ENCODE measurements at regions not wholly inside any gene's neighbourhood (a gene's known extent, or its start where the extent isn't known, plus 50 kb on each side); places are given as distances from the start of the nearest gene placed in this dataset.

DNA sequence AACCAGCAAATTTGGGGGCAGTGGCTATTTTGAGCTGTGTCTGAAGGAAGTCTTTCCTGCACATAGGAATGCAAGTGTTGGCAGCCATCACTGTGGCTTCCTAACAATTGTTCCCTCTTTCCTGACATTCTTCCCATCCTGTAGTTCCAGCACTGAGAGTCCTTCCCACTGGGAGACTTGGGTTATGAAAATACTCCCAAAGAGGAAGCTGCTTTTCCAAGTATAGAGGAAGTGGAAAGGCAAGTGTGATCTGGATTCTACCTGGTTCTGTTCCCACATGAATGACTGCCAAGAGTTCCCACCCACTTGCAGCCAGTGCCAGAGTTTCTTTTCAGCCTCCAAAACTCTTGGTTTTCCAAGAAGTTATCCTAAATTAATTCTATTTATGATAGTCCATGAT lies 98.5 kb upstream of the CD53 start:
- Mint-ChIP-seq H3K36me3 (no peaks in the 10 kb centered on the region), H3K9me3 (no peaks in the 10 kb centered on the region), H3K4me3 (no peak overlapping the region), H3K27ac (no peak overlapping the region), H3K4me1 (ENCODE audit: unreplicated experiment) (no peaks in the 10 kb centered on the region), H3K27me3 (peaks cover 33% of the 10 kb centered on the region)
- no peak for DNase-seq (ENCODE audit: extremely low spot score, unreplicated experiment)
- TF ChIP-seq CTCF (conservative IDR thresholded peaks at IDR 0.05), result no peak

DNA sequence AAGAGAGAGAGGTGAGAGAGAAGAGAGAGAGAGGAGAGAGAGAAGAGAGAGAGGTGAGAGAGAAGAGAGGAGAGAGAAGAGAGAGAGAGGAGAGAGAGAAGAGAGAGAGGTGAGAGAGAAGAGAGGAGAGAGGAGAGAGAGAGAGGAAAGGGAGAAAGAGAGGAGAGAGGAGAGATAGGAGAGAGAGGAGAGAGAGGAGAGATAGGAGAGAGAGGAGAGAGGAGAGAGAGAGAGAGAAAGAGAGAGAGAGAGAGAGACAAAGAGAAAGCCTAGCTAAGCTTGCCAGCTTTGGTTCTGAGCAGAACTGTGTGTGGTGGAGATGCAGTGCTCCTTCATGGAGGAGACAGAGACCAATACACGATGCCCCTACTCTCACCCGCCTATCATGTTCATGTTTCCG lies 99.1 kb upstream of the KCNA3 start:
- Mint-ChIP-seq H3K4me1 (ENCODE audit: unreplicated experiment) (no peaks in the 10 kb centered on the region), H3K9me3 (no peaks in the 10 kb centered on the region), H3K4me3 (no peak overlapping the region), H3K27me3 (peaks cover 33% of the 10 kb centered on the region), H3K27ac (no peak overlapping the region), H3K36me3 (no peaks in the 10 kb centered on the region)
- no peak for DNase-seq (ENCODE audit: extremely low spot score, unreplicated experiment)
- TF ChIP-seq CTCF (conservative IDR thresholded peaks at IDR 0.05), result no peak

- Mint-ChIP-seq H3K27ac (no peak overlapping the region), H3K4me1 (ENCODE audit: unreplicated experiment) (no peaks in the 10 kb centered on the region)
- no peak for TF ChIP-seq CTCF (conservative IDR thresholded peaks at IDR 0.05)
Measured at GRCh38 chr1:110771245-110772022, 96.7 kb upstream of the KCNA3 start.

GRCh38 chr1:110770832-110771231 lies 96.1 kb upstream of the KCNA3 start:
- Mint-ChIP-seq H3K4me1 (ENCODE audit: unreplicated experiment) (no peaks in the 10 kb centered on the region), H3K4me3 (no peak overlapping the region), H3K27me3 (peaks cover 39% of the 10 kb centered on the region), H3K9me3 (no peaks in the 10 kb centered on the region), H3K27ac (no peak overlapping the region), H3K36me3 (no peaks in the 10 kb centered on the region)
- DNase-seq (ENCODE audit: extremely low spot score, unreplicated experiment), result no peak
- no peak for TF ChIP-seq CTCF (conservative IDR thresholded peaks at IDR 0.05)

More at GRCh38 chr1:110771245-110772022, 96.7 kb upstream of the KCNA3 start:
- no peaks in the 10 kb centered on the region for H3K9me3 Mint-ChIP-seq
- H3K36me3 Mint-ChIP-seq, result no peaks in the 10 kb centered on the region
- no peak for DNase-seq (ENCODE audit: extremely low spot score, unreplicated experiment)
- H3K4me3 Mint-ChIP-seq, result no peak overlapping the region
- H3K27me3 Mint-ChIP-seq, result peaks cover 40% of the 10 kb centered on the region

DNA sequence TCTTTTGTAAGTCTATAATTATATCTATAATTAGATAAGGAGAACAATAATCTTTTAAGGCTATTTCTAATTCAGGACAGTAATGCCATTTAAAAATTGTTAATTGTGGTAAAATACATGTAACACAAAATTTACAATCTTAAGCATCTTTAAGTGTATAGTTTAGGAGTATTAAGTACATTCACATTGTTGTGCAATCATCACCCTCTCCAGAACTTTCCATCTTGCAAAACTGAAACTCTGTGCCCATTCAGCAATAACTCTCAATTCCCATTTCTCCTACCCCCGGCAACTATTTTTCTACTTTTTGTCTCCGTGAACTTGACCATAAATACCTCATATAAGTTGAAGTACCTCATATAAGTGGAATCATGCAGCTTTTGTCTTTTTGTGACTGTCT lies 93.9 kb upstream of the KCNA3 start:
- no peak for TF ChIP-seq CTCF (conservative IDR thresholded peaks at IDR 0.05)
- no peak overlapping the region for H3K27ac Mint-ChIP-seq
- no peak for DNase-seq (ENCODE audit: extremely low spot score, unreplicated experiment)
- H3K36me3 Mint-ChIP-seq, result no peaks in the 10 kb centered on the region
- H3K4me3 Mint-ChIP-seq, result no peak overlapping the region
- no peaks in the 10 kb centered on the region for H3K4me1 Mint-ChIP-seq (ENCODE audit: unreplicated experiment)
- H3K27me3 Mint-ChIP-seq, result peaks cover 41% of the 10 kb centered on the region
- no peaks in the 10 kb centered on the region for H3K9me3 Mint-ChIP-seq

GRCh38 chr1:110766336-110766647 lies 91.6 kb upstream of the KCNA3 start:
- H3K36me3 Mint-ChIP-seq, result no peaks in the 10 kb centered on the region
- no peak for TF ChIP-seq CTCF (conservative IDR thresholded peaks at IDR 0.05)
- H3K27me3 Mint-ChIP-seq, result peaks cover 50% of the 10 kb centered on the region
- H3K4me3 Mint-ChIP-seq, result no peak overlapping the region
- H3K9me3 Mint-ChIP-seq, result no peaks in the 10 kb centered on the region
- no peaks in the 10 kb centered on the region for H3K4me1 Mint-ChIP-seq (ENCODE audit: unreplicated experiment)
- H3K27ac Mint-ChIP-seq, result no peak overlapping the region
- DNase-seq (ENCODE audit: extremely low spot score, unreplicated experiment), result no peak
